ENCODE measurements at regions not wholly inside any gene's neighbourhood (a gene's known extent, or its start where the extent isn't known, plus 50 kb on each side); places are given as distances from the start of the nearest gene placed in this dataset.

DNA sequence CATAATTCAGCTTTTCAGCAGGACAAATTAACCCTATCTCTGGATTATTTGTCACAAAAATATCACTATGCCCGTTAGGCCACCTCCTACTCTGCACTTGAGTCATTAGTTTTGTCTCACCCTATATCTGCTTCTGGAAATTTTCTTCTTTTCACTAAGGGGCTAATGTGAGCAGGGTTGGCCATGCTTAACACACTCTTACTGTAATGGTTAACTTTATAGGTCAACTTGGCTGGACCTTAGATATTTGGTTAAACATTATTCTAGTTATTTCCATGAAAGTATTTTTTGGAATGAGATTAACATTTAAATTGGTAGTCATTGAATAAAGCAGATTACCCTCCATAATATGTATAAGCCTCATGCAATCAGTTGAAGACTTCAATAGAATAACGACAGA, 394.6 kb upstream of the PTCHD4 start:
- TF ChIP-seq ZNF274 (IDR thresholded peaks at IDR 0.05; ENCODE audit: insufficient read depth, insufficient read length) (no peak), PML (IDR thresholded peaks at IDR 0.05; ENCODE audit: low read length) (no peak), SREBF2 (IDR thresholded peaks at IDR 0.05; ENCODE audit: low read length) (no peak), NFYB (IDR thresholded peaks at IDR 0.05; ENCODE audit: insufficient read depth, low read depth, low read length) (no peak), CTCF (IDR thresholded peaks at IDR 0.05 in 2 of 3, conservative IDR thresholded peaks at IDR 0.05 in 1 of 3; ENCODE audit: control insufficient read depth in 2 of 3, extremely low read depth in 1 of 3, insufficient read depth in 1 of 3, low read depth in 3 of 3, low read length in 3 of 3) (no peak)

Data from GM12878 (cell line).